ENCODE measurements at regions not wholly inside any gene's neighbourhood (a gene's known extent, or its start where the extent isn't known, plus 50 kb on each side); places are given as distances from the start of the nearest gene placed in this dataset.

DNA sequence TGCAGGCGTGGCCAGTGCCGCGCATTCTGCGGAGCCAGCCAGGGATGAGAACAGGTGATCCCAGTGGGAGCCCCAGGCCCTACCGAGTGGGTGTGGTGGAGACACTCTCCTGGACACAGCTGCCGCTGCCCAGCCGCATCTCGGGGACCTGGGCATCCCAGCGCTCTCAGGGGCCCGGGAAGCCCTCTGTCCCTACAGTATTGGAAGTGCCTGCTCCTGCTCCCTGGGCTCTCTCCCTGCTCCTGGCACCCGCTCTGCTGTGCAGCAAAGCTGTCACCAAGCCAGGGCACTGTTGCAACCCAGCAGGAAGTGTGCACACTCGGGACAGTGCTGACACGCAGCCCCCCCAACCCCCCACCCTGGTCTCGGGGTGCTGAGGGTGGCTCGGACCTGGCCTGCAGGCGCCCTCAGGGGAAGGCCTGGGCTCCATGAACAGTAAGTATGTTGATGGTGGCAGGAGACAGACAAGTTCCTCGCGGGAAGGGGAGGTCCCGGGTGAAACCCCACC lies 1177.4 kb upstream of the GBE1 start:
- no peak for DNase-seq

- DNase-seq: no peak
These were observed 1166.1 kb upstream of the GBE1 start for GRCh38 chr3:82927309-82928253.

- DNase-seq: no peak
These were observed 1129.6 kb upstream of the GBE1 start for GRCh38 chr3:82891028-82891427.

- DNase-seq: no peak
These were observed 1121.6 kb upstream of the GBE1 start for GRCh38 chr3:82883072-82883471.

DNA sequence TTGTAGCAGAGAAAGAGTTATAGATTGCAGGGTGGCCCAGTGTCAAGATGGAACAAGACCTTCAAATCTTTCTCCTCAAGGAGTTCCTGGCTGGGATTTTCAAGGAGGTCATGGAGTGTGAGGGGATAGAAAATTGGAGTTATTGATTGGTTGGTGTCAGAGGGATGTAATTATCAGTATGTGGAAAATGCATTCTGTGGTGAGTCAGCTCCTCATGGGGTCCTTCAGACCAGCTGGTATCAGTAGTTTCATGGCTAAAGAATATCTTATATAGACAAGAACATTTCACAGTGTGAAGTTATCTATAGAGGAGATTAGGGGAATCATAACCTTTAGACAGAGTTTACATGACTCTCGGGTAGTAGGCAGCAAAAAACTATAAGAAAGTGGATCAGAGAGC lies 1114.0 kb upstream of the GBE1 start:
- DNase-seq: no peak

DNA sequence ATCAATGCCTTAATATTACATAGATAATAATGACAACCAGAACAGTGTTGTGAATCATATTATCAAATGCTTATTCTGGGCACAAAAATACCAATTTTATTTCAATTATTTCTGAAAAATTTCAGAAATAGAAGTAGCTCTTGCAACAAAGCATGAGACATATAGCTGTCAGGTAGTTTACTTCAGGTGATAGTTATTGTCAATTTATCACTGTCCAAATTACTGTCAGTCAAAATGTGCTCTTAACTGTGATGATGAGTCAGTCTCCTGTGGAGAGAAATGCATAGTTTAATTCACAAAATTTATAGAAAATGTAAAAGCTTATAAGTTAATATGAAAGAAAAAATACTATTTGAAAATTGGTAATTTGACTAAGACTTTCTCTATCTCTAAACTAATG lies 1078.4 kb upstream of the GBE1 start:
- no peak for DNase-seq

DNA sequence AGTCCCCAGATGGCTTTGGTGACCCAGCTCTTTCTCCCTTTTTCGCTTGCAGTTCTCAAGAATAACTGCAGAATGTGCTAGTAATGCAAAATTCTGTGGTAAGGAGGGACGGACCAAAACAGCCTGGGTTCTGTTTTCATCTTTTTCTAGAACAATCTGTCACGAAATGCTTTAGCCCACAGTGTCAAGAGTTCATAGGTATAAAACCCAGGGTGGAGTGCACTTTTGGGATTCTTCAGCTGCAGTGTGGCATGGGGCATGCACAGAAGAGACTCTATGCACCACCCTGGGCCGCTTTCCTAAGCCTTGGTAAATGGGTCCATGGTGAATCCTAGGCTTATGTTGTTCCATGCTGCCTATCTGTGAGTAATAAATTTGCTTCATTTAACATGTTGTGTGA lies 1072.7 kb upstream of the GBE1 start:
- no peak for DNase-seq

GRCh38 chr3:82824491-82824890 lies 1063.0 kb upstream of the GBE1 start:
- no peak for DNase-seq

GRCh38 chr3:82816086-82816485 lies 1054.6 kb upstream of the GBE1 start:
- DNase-seq: no peak

GRCh38 chr3:82815417-82816058 lies 1054.1 kb upstream of the GBE1 start:
- no peak for DNase-seq

GRCh38 chr3:82814660-82815059 lies 1053.2 kb upstream of the GBE1 start:
- no peak for DNase-seq

DNA sequence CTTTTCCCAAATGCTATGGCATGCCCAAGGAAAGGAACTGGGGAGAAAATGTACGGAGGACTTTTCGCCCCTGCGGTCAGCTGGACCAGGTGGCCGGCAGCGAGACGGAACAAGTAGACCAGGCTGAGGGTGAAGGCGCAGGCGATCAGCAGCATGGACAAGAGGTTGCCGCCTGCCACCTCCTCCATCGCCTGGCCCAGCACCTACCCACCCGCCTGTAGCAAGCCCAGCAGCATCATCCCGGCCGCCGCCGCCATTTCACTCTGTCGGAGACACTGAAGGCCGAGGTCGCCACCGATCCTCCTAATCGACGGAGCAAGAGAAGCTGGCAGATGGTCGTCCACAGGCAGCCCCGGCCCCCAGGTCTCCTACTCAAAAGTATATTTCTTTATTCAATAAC lies 1046.3 kb upstream of the GBE1 start:
- DNase-seq: no peak

DNA sequence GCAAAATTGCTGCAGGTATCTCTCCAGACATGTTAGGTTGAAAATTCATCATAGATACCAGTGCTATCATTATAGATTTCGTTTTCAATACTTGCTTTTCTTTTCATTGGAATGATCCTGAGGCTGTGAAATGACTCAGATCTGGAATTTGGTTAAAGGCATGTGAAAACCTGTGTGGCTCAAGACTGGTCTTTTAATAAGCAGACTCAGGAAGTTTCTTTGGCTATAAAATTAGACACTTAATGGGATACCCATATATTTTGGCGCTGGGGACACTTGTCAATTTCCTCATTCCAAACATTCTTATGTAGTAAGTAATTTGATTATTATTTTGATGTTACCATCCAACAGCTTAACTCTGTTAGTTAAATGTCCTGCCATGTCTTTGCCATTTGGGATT lies 1041.1 kb upstream of the GBE1 start:
- no peak for DNase-seq

- DNase-seq: no peak
These were observed 1038.8 kb upstream of the GBE1 start for GRCh38 chr3:82800248-82800647.

- no peak for DNase-seq
These were observed 1035.3 kb upstream of the GBE1 start for GRCh38 chr3:82796765-82797164.

GRCh38 chr3:82791241-82791640 lies 1029.8 kb upstream of the GBE1 start:
- DNase-seq: no peak

GRCh38 chr3:82790307-82791097 lies 1029.1 kb upstream of the GBE1 start:
- no peak for DNase-seq

GRCh38 chr3:82783194-82783593 lies 1021.7 kb upstream of the GBE1 start:
- DNase-seq: no peak

DNA sequence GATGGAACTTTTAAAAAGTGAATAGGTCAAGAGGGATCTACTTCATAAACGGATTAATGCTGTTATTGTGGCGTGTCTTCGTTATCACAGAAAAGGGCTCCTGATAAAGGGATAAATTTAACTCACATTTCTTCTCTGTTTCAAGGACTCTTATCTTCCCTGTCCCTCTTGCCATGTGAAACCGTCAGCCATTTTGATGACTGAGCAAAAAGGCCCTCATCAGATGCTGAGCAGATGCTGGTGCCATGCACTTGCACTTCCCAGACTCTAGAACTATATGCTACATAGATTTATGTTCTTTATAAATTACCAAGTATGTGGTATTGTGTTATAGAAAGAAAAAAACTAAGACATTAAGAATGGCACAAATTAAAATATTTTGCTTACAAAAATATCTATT lies 1011.8 kb upstream of the GBE1 start:
- DNase-seq: no peak

DNA sequence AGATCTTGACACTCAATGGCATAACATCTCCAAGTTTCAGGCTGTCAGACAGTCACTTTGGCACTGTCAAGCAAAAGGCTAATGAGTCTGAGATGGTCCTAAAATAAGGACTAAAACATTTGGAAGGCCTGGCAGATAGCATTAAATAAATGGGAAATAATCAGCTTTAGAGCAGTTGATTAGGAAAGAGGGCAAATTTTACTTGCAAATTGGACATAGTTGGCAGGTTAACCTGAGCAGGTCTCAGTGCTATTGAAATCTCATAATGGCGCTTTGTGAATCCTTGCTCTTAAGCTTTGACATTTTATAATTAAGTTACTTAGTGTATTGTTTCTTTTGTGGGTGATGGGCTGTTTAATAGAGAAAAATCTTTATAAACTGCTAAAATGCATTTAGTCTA lies 1003.1 kb upstream of the GBE1 start:
- no peak for DNase-seq

GRCh38 chr3:82761858-82762257 lies 1000.4 kb upstream of the GBE1 start:
- DNase-seq: no peak

DNA sequence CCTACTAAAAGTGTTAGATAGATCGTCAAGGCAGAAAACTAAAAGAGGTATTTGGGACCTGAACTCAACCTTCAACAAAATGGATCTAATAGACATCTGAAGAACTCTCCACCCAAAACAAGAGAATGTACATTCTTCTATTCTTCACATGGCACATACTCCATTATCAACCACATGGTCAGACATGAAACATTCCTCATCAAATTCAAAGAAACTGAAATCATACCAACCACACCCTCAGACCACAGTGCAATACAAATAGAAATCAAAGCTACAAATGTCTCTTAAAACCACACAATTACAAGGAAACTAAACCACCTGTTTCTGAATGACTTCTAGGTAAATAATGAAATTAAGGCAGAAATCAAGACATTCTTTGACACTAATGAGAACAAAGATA lies 984.1 kb upstream of the GBE1 start:
- no peak for DNase-seq

- no peak for DNase-seq
These were observed 981.8 kb upstream of the GBE1 start for GRCh38 chr3:82743196-82743595.
